ENCODE measurements at regions not wholly inside any gene's neighbourhood (a gene's known extent, or its start where the extent isn't known, plus 50 kb on each side); places are given as distances from the start of the nearest gene placed in this dataset.
"Not testable (repeated sequence)": the region's sequence is repeated elsewhere in the genome, so short reads cannot be mapped to it uniquely, and the experiment has no call there.

DNA sequence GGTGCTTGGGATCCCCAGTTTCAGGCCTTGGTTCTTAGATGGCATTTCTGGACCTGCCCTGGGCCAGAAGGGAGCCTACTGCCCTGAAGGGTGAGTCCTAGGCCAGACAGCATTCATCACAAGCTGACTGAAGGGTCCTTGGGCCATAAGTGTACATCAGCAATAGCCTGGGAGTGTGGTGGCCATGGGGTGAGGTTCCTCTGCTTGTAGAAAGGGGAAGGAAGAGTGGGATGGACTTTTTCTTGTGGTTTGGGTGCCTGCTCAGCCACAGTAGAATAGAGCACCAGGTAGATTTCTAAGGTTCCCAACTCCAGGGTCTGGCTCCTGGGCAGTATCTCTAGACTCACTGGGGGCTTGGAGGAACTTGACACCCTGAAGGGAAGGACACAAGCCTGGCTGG is 95.2 kb upstream of the PHF24 start:
- Histone ChIP-seq H3K36me3 (ENCODE audit: insufficient read depth, low read length) (no peaks in the 10 kb centered on the region), H3K4me3 (ENCODE audit: low read depth, low read length, poor library complexity, severe bottlenecking) (no peak overlapping the region), H4K20me1 (ENCODE audit: insufficient read depth, low read length) (no peaks in the 10 kb centered on the region), H3K27me3 (ENCODE audit: insufficient read depth, low read length) (no peaks in the 10 kb centered on the region), H3K9me3 (ENCODE audit: low read length) (no peaks in the 10 kb centered on the region), H3K9me2 (ENCODE audit: low read depth, low read length) (no peaks in the 10 kb centered on the region), H3K4me1 (ENCODE audit: insufficient read depth, low read length, severe bottlenecking) (no peaks in the 10 kb centered on the region), H3K4me2 (ENCODE audit: low read length) (no peak overlapping the region), H3K27ac (ENCODE audit: low read depth, low read length, poor library complexity, severe bottlenecking) (no peak overlapping the region), H3K79me2 (ENCODE audit: insufficient read depth, low read length) (no peaks in the 10 kb centered on the region), H3F3A (ENCODE audit: insufficient read depth, low read length) (no peaks in the 10 kb centered on the region), H2AFZ (ENCODE audit: low read length) (no peak overlapping the region), H3K9ac (ENCODE audit: low read length) (no peak overlapping the region)
- TF ChIP-seq, protein P1, sequence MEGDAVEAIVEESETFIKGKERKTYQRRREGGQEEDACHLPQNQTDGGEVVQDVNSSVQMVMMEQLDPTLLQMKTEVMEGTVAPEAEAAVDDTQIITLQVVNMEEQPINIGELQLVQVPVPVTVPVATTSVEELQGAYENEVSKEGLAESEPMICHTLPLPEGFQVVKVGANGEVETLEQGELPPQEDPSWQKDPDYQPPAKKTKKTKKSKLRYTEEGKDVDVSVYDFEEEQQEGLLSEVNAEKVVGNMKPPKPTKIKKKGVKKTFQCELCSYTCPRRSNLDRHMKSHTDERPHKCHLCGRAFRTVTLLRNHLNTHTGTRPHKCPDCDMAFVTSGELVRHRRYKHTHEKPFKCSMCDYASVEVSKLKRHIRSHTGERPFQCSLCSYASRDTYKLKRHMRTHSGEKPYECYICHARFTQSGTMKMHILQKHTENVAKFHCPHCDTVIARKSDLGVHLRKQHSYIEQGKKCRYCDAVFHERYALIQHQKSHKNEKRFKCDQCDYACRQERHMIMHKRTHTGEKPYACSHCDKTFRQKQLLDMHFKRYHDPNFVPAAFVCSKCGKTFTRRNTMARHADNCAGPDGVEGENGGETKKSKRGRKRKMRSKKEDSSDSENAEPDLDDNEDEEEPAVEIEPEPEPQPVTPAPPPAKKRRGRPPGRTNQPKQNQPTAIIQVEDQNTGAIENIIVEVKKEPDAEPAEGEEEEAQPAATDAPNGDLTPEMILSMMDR (IDR thresholded peaks at IDR 0.05; ENCODE audit: low read length): no peak
- no peak for TF ChIP-seq EZH2 (IDR thresholded peaks at IDR 0.05; ENCODE audit: borderline replicate concordance, low read length)

GRCh38 chr9:34862043-34862442 is 96.0 kb upstream of the PHF24 start:
- TF ChIP-seq, protein P1 (IDR thresholded peaks at IDR 0.05; ENCODE audit: low read length): no peak
- TF ChIP-seq EZH2 (IDR thresholded peaks at IDR 0.05; ENCODE audit: borderline replicate concordance, low read length): no peak
- Histone ChIP-seq H3K36me3 (ENCODE audit: insufficient read depth, low read length) (no peaks in the 10 kb centered on the region), H3K79me2 (ENCODE audit: insufficient read depth, low read length) (no peaks in the 10 kb centered on the region), H3K4me1 (ENCODE audit: insufficient read depth, low read length, severe bottlenecking) (no peaks in the 10 kb centered on the region), H3K27me3 (ENCODE audit: insufficient read depth, low read length) (no peaks in the 10 kb centered on the region), H3K9ac (ENCODE audit: low read length) (no peak overlapping the region), H3K4me3 (ENCODE audit: low read depth, low read length, poor library complexity, severe bottlenecking) (no peak overlapping the region), H2AFZ (ENCODE audit: low read length) (no peak overlapping the region), H4K20me1 (ENCODE audit: insufficient read depth, low read length) (no peaks in the 10 kb centered on the region), H3K9me3 (ENCODE audit: low read length) (no peaks in the 10 kb centered on the region), H3K9me2 (ENCODE audit: low read depth, low read length) (no peaks in the 10 kb centered on the region), H3K27ac (ENCODE audit: low read depth, low read length, poor library complexity, severe bottlenecking) (no peak overlapping the region), H3F3A (ENCODE audit: insufficient read depth, low read length) (no peaks in the 10 kb centered on the region), H3K4me2 (ENCODE audit: low read length) (no peak overlapping the region)

- not testable (repeated sequence) for H3K27me3 ChIP-seq (ENCODE audit: insufficient read depth, low read length); H3K9me3 ChIP-seq (ENCODE audit: low read length); H3K4me1 ChIP-seq (ENCODE audit: insufficient read depth, low read length, severe bottlenecking); H3K9ac ChIP-seq (ENCODE audit: low read length); H3F3A ChIP-seq (ENCODE audit: insufficient read depth, low read length); H3K9me2 ChIP-seq (ENCODE audit: low read depth, low read length); H3K36me3 ChIP-seq (ENCODE audit: insufficient read depth, low read length); H3K27ac ChIP-seq (ENCODE audit: low read depth, low read length, poor library complexity, severe bottlenecking); H3K4me2 ChIP-seq (ENCODE audit: low read length); H3K79me2 ChIP-seq (ENCODE audit: insufficient read depth, low read length); H4K20me1 ChIP-seq (ENCODE audit: insufficient read depth, low read length); H3K4me3 ChIP-seq (ENCODE audit: low read depth, low read length, poor library complexity, severe bottlenecking); H2AFZ ChIP-seq (ENCODE audit: low read length)
Measured at GRCh38 chr9:34855016-34855415, 103.1 kb upstream of the PHF24 start.

- no peaks in the 10 kb centered on the region for H3F3A ChIP-seq (ENCODE audit: insufficient read depth, low read length)
- no peak overlapping the region for H3K27ac ChIP-seq (ENCODE audit: low read depth, low read length, poor library complexity, severe bottlenecking)
- no peaks in the 10 kb centered on the region for H3K27me3 ChIP-seq (ENCODE audit: insufficient read depth, low read length)
- no peak overlapping the region for H3K4me3 ChIP-seq (ENCODE audit: low read depth, low read length, poor library complexity, severe bottlenecking)
- H4K20me1 ChIP-seq (ENCODE audit: insufficient read depth, low read length): no peaks in the 10 kb centered on the region
- no peaks in the 10 kb centered on the region for H3K79me2 ChIP-seq (ENCODE audit: insufficient read depth, low read length)
- no peak overlapping the region for H3K4me2 ChIP-seq (ENCODE audit: low read length)
- no peak overlapping the region for H2AFZ ChIP-seq (ENCODE audit: low read length)
- TF ChIP-seq EZH2 (IDR thresholded peaks at IDR 0.05; ENCODE audit: borderline replicate concordance, low read length): no peak
- TF ChIP-seq, protein P1 (IDR thresholded peaks at IDR 0.05; ENCODE audit: low read length): no peak
- no peaks in the 10 kb centered on the region for H3K9me3 ChIP-seq (ENCODE audit: low read length)
- no peak overlapping the region for H3K9ac ChIP-seq (ENCODE audit: low read length)
- no peaks in the 10 kb centered on the region for H3K9me2 ChIP-seq (ENCODE audit: low read depth, low read length)
- H3K4me1 ChIP-seq (ENCODE audit: insufficient read depth, low read length, severe bottlenecking): no peaks in the 10 kb centered on the region
- H3K36me3 ChIP-seq (ENCODE audit: insufficient read depth, low read length): no peaks in the 10 kb centered on the region
Measured at GRCh38 chr9:34830068-34830467, 120.1 kb upstream of the CCL21 start.
